ENCODE measurements at regions not wholly inside any gene's neighbourhood (a gene's known extent, or its start where the extent isn't known, plus 50 kb on each side); places are given as distances from the start of the nearest gene placed in this dataset.

GRCh38 chr20:24050119-24050518 is 61.5 kb upstream of the GGTLC1 start:
- FAIRE-seq: no peak
- ChIA-PET CTCF (ENCODE audit: low intra/inter-chr PET ratio) (no interaction called here), POLR2A (no interaction called here)
- DNase-seq (ENCODE audit: extremely low read depth in 1 of 4, low spot score in 3 of 4): no peak
- no peak for TF ChIP-seq ZNF224 (CRISPR knock-in tag; IDR thresholded peaks at IDR 0.05)
- no peak for TF ChIP-seq HDAC8 (tag; IDR thresholded peaks at IDR 0.05)
- no peak for TF ChIP-seq ZNF507 (tag; conservative IDR thresholded peaks at IDR 0.05)
- no peak for TF ChIP-seq DIDO1 (tag; IDR thresholded peaks at IDR 0.05; ENCODE audit: low read depth)
- no peak for TF ChIP-seq MAFK (IDR thresholded peaks at IDR 0.05; ENCODE audit: low read length)
- TF ChIP-seq ZNF41 (CRISPR knock-in tag; conservative IDR thresholded peaks at IDR 0.05): no peak
- H3K4me2 ChIP-seq (ENCODE audit: insufficient read depth, low read length): no peak overlapping the region
- no peak for ATAC-seq
- no peaks in the 10 kb centered on the region for H3K9me1 ChIP-seq (ENCODE audit: control insufficient read depth, insufficient read depth, low read length)
- H3K9me3 ChIP-seq (replicated peaks; ENCODE audit: control insufficient read depth, insufficient read depth, low read depth, low read length): no peaks in the 10 kb centered on the region
- H3K27me3 ChIP-seq (ENCODE audit: control insufficient read depth in 2 of 2, insufficient read depth in 2 of 2, low read length in 2 of 2): no peaks in the 10 kb centered on the region; a peak in 1 of 5 replicates
- H3K79me2 ChIP-seq (ENCODE audit: control insufficient read depth, insufficient read depth, low read length): no peaks in the 10 kb centered on the region
- no peaks in the 10 kb centered on the region for H3K4me1 ChIP-seq (replicated peaks in 1 of 2; ENCODE audit: control insufficient read depth in 2 of 2, insufficient read depth in 2 of 2, low read length in 2 of 2)
- intact Hi-C loops (cut with micrococcal nuclease) (no loop called here), in situ Hi-C loops (cut with MboI) (no loop called here)
- no peak overlapping the region for H3K4me3 ChIP-seq
- H4K20me1 ChIP-seq (replicated peaks; ENCODE audit: control insufficient read depth, insufficient read depth, low read length): no peaks in the 10 kb centered on the region
- H3K36me3 ChIP-seq (ENCODE audit: control insufficient read depth, insufficient read depth, low read length): no peaks in the 10 kb centered on the region
- H2AFZ ChIP-seq (ENCODE audit: low read depth, low read length): no peak overlapping the region
- WGBS (ENCODE audit: insufficient coverage, low coverage, missing lambda C conversion rate): 0% methylated on average over 1 of the region's 3 CpGs
- BruUV-seq (replicated peaks): no TSS peak
- H3K27ac ChIP-seq (ENCODE audit: extremely low read depth, low read depth, low read length): no peak overlapping the region
- H3K9ac ChIP-seq (ENCODE audit: insufficient read depth in 1 of 2, low read depth in 2 of 2, low read length in 2 of 2): no peak overlapping the region

GRCh38 chr20:24049081-24049480 is 60.5 kb upstream of the GGTLC1 start:
- Histone ChIP-seq H3K4me1 (replicated peaks in 1 of 2; ENCODE audit: control insufficient read depth in 2 of 2, insufficient read depth in 2 of 2, low read length in 2 of 2) (no peaks in the 10 kb centered on the region), H3K9ac (ENCODE audit: insufficient read depth in 1 of 2, low read depth in 2 of 2, low read length in 2 of 2) (no peak overlapping the region), H3K9me1 (ENCODE audit: control insufficient read depth, insufficient read depth, low read length) (no peaks in the 10 kb centered on the region), H3K36me3 (ENCODE audit: control insufficient read depth, insufficient read depth, low read length) (no peaks in the 10 kb centered on the region), H3K9me3 (replicated peaks; ENCODE audit: control insufficient read depth, insufficient read depth, low read depth, low read length) (no peaks in the 10 kb centered on the region), H3K27ac (ENCODE audit: extremely low read depth, low read depth, low read length) (no peak overlapping the region), H3K79me2 (ENCODE audit: control insufficient read depth, insufficient read depth, low read length) (no peaks in the 10 kb centered on the region), H3K4me3 (no peak overlapping the region), H4K20me1 (replicated peaks; ENCODE audit: control insufficient read depth, insufficient read depth, low read length) (no peaks in the 10 kb centered on the region), H3K27me3 (ENCODE audit: control insufficient read depth in 2 of 2, insufficient read depth in 2 of 2, low read length in 2 of 2) (no peaks in the 10 kb centered on the region; a peak in 1 of 5 replicates), H2AFZ (ENCODE audit: low read depth, low read length) (no peak overlapping the region), H3K4me2 (ENCODE audit: insufficient read depth, low read length) (no peak overlapping the region)
- ChIA-PET CTCF (ENCODE audit: low intra/inter-chr PET ratio) (no interaction called here), POLR2A (no interaction called here)
- in situ Hi-C loops (cut with MboI) (no loop called here), intact Hi-C loops (cut with micrococcal nuclease) (no loop called here)
- DNase-seq (ENCODE audit: extremely low read depth in 1 of 4, low spot score in 3 of 4) (no peak), ATAC-seq (no peak), FAIRE-seq (no peak)
- no TSS peak for BruUV-seq (replicated peaks)
- 0% methylated on average over 2 of the region's 2 CpGs for WGBS (ENCODE audit: insufficient coverage, low coverage, missing lambda C conversion rate)
- TF ChIP-seq HNRNPUL1 (IDR thresholded peaks at IDR 0.05; ENCODE audit: low read length): no peak
- no peak for TF ChIP-seq ZNF347 (CRISPR knock-in tag; IDR thresholded peaks at IDR 0.05; ENCODE audit: low read depth)
- TF ChIP-seq U2AF2 (optimal IDR thresholded peaks at IDR 0.05; ENCODE audit: low read depth, low read length): no peak
- no peak for TF ChIP-seq PHTF2 (CRISPR knock-in tag; IDR thresholded peaks at IDR 0.05)
- TF ChIP-seq FOXP4 (CRISPR knock-in tag; IDR thresholded peaks at IDR 0.05; ENCODE audit: borderline replicate concordance): no peak
- no peak for TF ChIP-seq MLLT1 (IDR thresholded peaks at IDR 0.05)
- no peak for TF ChIP-seq FOXM1 (IDR thresholded peaks at IDR 0.05; ENCODE audit: low read depth)
- TF ChIP-seq FOXM1 (CRISPR knock-in tag; IDR thresholded peaks at IDR 0.05; ENCODE audit: low read depth): no peak

Data from K562 (cell line).